ENCODE measurements at regions not wholly inside any gene's neighbourhood (a gene's known extent, or its start where the extent isn't known, plus 50 kb on each side); places are given as distances from the start of the nearest gene placed in this dataset.
"Not testable (repeated sequence)": the region's sequence is repeated elsewhere in the genome, so short reads cannot be mapped to it uniquely, and the experiment has no call there.

DNA sequence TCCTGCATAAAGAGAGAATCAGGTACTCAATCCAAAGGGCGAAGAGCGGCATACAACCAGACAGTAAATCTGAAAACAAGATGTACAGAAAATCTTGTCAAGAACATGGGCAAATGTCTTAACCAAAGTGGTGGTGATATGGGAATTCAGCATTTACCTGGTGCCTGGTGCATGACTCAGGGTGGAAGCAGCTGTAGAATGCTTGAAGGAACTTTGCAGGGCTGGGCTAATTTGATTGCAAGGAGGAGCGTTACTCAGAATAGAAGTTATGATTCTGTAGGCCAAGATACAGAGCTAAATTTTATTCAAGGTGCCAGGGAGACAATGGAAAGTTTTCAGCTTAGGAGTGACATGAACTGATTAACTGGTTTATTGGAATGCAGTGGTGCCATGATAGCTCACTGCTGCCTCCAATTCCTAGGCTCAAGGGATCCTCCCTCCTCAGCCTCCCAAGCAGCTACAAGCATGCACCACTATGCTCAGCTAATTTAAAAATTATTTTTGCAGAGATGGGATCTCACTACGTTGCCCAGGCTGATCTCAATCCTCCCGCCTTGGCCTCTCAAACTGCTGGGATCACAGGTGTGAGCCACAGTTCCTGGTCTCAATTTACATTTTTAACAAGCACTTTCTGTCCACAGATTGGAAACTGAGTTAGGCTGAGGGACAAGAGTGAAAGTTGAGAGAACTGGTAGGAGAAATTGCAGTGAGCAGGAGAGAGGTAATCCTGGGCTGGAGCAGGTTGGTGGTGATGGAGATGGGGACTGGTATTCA lies 91.5 kb upstream of the TBC1D5 start:
- no peaks in the 10 kb centered on the region for H3K4me1 Mint-ChIP-seq
- no peaks in the 10 kb centered on the region for H3K9me3 Mint-ChIP-seq
- DNase-seq: no peak
- no peak overlapping the region for H3K4me3 Mint-ChIP-seq
- CTCF ChIA-PET: interaction anchor here (0.6 kb wide), 1 partner anchor 27 kb away, joined by 3 read pairs; no protein-coding TSS in a partner anchor
- peaks cover 15% of the 10 kb centered on the region for H3K27me3 Mint-ChIP-seq
- no peaks in the 10 kb centered on the region for H3K36me3 Mint-ChIP-seq (ENCODE audit: low read depth)
- POLR2A ChIA-PET: no interaction called here
- no peak overlapping the region for H3K27ac Mint-ChIP-seq

DNA sequence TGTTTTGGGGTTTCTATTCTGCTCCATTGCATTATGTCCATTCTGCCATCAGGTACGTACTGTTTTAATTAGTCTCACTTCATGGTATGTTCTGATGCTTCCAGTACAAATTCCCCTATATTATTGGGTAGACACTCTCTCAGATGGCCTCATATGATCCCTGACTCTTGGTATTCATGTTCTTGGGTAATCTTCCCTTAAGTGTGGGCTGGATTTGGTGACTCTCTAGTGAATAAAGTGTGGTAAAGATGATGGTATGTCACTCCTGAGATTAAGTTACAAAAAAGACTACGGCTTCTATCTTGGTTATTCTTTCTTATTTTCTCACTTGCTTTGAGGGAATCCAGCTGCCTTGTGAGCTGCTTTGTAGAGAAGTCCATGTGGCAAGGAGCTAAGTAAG lies 89.6 kb upstream of the TBC1D5 start:
- no peak for DNase-seq
- H3K36me3 Mint-ChIP-seq (ENCODE audit: low read depth): no peaks in the 10 kb centered on the region
- H3K4me1 Mint-ChIP-seq: no peaks in the 10 kb centered on the region
- POLR2A ChIA-PET: no interaction called here
- no peaks in the 10 kb centered on the region for H3K9me3 Mint-ChIP-seq
- H3K4me3 Mint-ChIP-seq: no peak overlapping the region
- H3K27ac Mint-ChIP-seq: no peak overlapping the region
- CTCF ChIA-PET: interaction anchor here (2.1 kb wide), 1 partner anchor 9 kb away, joined by 12 read pairs; no protein-coding TSS in a partner anchor
- peaks cover 23% of the 10 kb centered on the region for H3K27me3 Mint-ChIP-seq

DNA sequence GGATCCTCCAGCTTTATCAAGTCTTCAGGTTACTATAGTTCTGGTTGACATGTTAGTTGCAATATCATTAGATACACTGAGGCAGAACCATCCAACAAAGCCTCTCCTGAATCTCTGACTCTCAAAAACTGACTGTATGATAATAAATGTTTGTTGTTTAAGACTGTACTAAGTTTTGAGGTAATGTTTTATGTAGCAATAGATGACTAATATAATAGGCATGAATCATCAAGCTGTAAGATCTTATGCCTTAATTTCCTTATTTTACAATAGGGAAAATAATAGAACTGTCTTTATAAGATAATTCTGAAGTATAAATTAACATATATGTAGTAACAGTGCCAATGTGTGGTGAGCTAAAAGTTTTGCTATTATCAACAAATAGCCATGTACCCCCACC lies 88.9 kb upstream of the TBC1D5 start:
- POLR2A ChIA-PET: no interaction called here

DNA sequence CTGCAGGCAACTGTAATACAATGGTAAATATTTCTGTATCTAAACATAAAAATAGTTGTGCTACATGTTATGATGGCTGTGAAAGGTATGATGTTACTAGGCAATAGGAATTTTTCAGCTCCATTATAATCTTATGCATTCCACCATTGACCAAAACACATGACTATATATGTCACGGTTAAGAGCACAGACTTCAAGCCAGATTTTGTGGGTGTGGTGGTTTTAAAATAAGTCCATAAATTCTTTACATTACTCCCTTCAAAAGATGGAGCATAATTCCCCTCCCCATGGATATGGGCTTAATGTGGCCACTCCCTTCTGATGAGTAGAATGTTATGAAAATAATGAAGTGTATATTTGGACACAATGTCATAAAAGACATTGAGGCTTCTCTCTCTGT lies 88.4 kb upstream of the TBC1D5 start:
- ChIA-PET CTCF (interaction anchor here (2.1 kb wide), 1 partner anchor 11 kb away, joined by 12 read pairs; no protein-coding TSS in a partner anchor), POLR2A (no interaction called here)

More for the DNA sequence above, 88.9 kb upstream of the TBC1D5 start:
- H3K4me3 Mint-ChIP-seq: no peak overlapping the region
- H3K27me3 Mint-ChIP-seq: peaks cover 29% of the 10 kb centered on the region
- CTCF ChIA-PET: interaction anchor here (2.1 kb wide), 1 partner anchor 10 kb away, joined by 12 read pairs; no protein-coding TSS in a partner anchor
- H3K36me3 Mint-ChIP-seq (ENCODE audit: low read depth): no peaks in the 10 kb centered on the region
- no peak overlapping the region for H3K27ac Mint-ChIP-seq
- DNase-seq: no peak
- no peaks in the 10 kb centered on the region for H3K9me3 Mint-ChIP-seq
- no peaks in the 10 kb centered on the region for H3K4me1 Mint-ChIP-seq

DNA sequence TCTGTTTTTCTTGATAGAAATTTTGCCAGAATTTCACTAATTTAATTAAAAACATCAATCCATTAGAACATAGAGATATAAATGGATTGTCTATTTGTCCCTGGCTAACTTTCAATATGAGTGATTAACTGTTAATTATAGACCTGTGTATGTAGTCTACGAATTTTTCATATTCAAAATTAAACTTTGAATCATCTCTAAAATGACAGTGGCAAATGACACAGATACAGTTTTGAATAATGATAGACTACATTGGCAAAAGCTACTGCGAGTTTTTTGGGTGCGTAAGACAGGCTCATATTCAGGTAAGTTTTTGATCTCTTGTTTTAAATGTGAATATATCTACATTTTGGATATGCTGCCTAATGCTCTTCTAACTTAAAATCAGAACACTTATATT lies 86.0 kb upstream of the TBC1D5 start:
- H3K4me3 Mint-ChIP-seq: no peak overlapping the region
- CTCF ChIA-PET: no interaction called here

More for the DNA sequence above, 88.4 kb upstream of the TBC1D5 start:
- no peaks in the 10 kb centered on the region for H3K4me1 Mint-ChIP-seq
- no peaks in the 10 kb centered on the region for H3K36me3 Mint-ChIP-seq (ENCODE audit: low read depth)
- H3K9me3 Mint-ChIP-seq: no peaks in the 10 kb centered on the region
- H3K4me3 Mint-ChIP-seq: no peak overlapping the region
- no peak for DNase-seq
- no peak overlapping the region for H3K27ac Mint-ChIP-seq
- peaks cover 30% of the 10 kb centered on the region for H3K27me3 Mint-ChIP-seq

DNA sequence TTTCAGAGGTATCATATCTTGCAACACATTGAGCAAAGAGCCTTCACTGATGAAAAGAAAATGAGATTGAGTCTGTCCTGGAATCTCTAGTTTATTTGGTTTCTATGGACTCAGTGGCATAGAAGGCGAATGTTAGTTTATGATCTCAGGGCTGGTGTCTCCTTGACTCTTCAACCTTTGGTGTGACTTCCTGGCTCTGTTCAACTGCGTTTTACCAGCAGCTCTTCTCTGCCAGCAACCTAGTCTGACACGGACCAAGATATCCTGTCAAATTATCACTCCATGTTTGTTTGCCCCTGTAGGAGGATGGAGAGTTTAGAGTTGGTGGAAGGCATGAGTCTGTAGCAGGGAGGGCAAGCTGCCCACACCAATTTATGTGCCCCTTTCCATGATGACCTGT lies 82.9 kb upstream of the TBC1D5 start:
- Mint-ChIP-seq H3K4me1 (no peaks in the 10 kb centered on the region), H3K27me3 (peaks cover 37% of the 10 kb centered on the region), H3K9me3 (no peaks in the 10 kb centered on the region), H3K27ac (no peak overlapping the region), H3K36me3 (ENCODE audit: low read depth) (no peaks in the 10 kb centered on the region), H3K4me3 (no peak overlapping the region)
- CTCF ChIA-PET: interaction anchor here (1.3 kb wide), 1 partner anchor 16 kb away, joined by 3 read pairs; no protein-coding TSS in a partner anchor
- POLR2A ChIA-PET: no interaction called here
- DNase-seq: no peak

More for the DNA sequence above, 86.0 kb upstream of the TBC1D5 start:
- no peaks in the 10 kb centered on the region for H3K9me3 Mint-ChIP-seq
- H3K27me3 Mint-ChIP-seq: peaks cover 34% of the 10 kb centered on the region
- POLR2A ChIA-PET: no interaction called here
- no peaks in the 10 kb centered on the region for H3K36me3 Mint-ChIP-seq (ENCODE audit: low read depth)
- no peak overlapping the region for H3K27ac Mint-ChIP-seq
- H3K4me1 Mint-ChIP-seq: no peaks in the 10 kb centered on the region
- DNase-seq: no peak

DNA sequence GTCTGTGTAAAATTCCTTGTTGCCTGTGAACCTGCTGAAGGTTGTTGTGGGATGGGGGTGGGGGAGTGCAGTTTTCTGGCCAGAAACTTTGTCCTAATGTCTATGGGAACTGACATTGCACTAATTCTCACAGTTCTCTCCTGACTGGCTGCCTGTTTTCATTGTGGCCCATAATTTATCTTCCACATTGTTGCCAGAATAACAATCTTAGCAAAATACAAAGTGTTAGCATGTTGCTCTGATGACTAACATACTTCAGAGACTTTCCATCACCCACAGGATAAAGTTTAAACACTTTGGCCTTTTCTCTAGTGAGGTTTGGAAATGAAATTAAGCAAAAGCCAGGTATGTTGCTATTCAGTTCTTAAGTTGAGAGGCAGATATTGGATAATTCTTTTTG lies 81.4 kb upstream of the TBC1D5 start:
- no peak for DNase-seq
- POLR2A ChIA-PET: no interaction called here
- no peak overlapping the region for H3K27ac Mint-ChIP-seq
- H3K9me3 Mint-ChIP-seq: no peaks in the 10 kb centered on the region
- H3K4me1 Mint-ChIP-seq: no peaks in the 10 kb centered on the region
- H3K27me3 Mint-ChIP-seq: peaks cover 34% of the 10 kb centered on the region
- CTCF ChIA-PET: no interaction called here
- no peak overlapping the region for H3K4me3 Mint-ChIP-seq
- H3K36me3 Mint-ChIP-seq (ENCODE audit: low read depth): no peaks in the 10 kb centered on the region

DNA sequence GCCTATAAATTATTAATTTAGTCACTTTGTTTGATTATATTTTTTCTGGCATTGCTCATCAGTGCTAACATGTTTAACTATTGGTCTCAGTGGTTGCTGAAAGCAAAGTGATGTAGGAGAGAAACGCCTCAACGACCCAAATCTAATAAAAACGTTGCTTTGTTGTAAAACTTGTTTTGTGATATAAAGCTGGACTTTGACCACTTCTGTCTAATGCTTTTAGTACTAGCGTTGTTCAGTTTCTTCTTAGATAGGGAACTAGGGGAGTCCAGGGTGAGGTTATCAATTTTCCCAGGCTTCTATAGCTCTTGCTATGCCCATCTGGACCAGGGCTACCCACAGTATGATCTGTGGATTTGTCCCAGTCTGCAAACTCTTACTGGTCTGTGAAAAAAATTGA lies 80.6 kb upstream of the TBC1D5 start:
- ChIA-PET POLR2A (no interaction called here), CTCF (no interaction called here)
- no peak overlapping the region for H3K4me3 Mint-ChIP-seq
- H3K27ac Mint-ChIP-seq: no peak overlapping the region
- peaks cover 29% of the 10 kb centered on the region for H3K27me3 Mint-ChIP-seq
- H3K4me1 Mint-ChIP-seq: no peaks in the 10 kb centered on the region
- no peaks in the 10 kb centered on the region for H3K9me3 Mint-ChIP-seq
- no peak for DNase-seq
- H3K36me3 Mint-ChIP-seq (ENCODE audit: low read depth): no peaks in the 10 kb centered on the region

DNA sequence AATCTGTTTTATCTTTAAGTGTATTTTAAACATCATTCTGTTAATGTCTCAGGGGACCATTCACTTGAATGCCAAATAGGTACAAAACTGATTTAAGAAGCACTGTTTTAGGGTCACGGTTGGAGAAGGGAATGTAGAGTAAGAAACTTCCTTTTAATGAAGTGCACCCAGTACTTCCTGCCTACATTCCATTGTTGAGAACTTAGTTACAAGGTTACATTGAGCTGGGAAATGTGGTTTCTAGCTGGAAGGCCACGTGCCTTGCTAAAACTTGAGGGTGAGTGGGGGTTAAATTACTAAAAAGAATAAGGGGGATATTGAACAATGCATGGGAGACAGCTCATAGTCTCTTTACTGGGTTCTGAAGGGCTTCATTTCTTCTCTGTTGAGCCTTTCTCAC lies 78.3 kb upstream of the TBC1D5 start:
- Mint-ChIP-seq H3K4me1 (no peaks in the 10 kb centered on the region), H3K4me3 (no peak overlapping the region), H3K36me3 (ENCODE audit: low read depth) (no peaks in the 10 kb centered on the region), H3K27me3 (peaks cover 17% of the 10 kb centered on the region), H3K27ac (no peak overlapping the region), H3K9me3 (no peaks in the 10 kb centered on the region)
- ChIA-PET CTCF (no interaction called here), POLR2A (no interaction called here)
- no peak for DNase-seq

DNA sequence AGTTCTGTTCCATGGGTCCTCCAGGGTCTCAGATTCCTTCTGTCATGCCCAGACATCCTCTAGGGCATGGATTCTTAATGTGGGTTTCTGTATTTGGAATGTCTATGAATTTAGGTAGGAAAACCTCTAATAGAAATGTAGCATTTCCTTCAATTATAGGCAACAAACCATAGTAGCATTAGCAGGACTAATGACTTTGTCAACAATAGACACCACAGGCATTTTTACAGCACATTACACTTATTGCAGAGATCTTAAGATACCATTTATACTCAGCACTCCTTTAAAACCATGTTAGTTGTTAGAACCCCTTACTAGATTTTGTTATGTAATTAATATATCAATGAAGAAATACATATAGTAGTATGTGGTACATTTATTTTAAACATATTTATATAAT lies 77.8 kb upstream of the TBC1D5 start:
- Mint-ChIP-seq H3K27ac (no peak overlapping the region), H3K36me3 (ENCODE audit: low read depth) (no peaks in the 10 kb centered on the region), H3K27me3 (peaks cover 13% of the 10 kb centered on the region), H3K9me3 (no peaks in the 10 kb centered on the region), H3K4me3 (no peak overlapping the region), H3K4me1 (no peaks in the 10 kb centered on the region)
- CTCF ChIA-PET: no interaction called here
- DNase-seq: no peak
- POLR2A ChIA-PET: no interaction called here

DNA sequence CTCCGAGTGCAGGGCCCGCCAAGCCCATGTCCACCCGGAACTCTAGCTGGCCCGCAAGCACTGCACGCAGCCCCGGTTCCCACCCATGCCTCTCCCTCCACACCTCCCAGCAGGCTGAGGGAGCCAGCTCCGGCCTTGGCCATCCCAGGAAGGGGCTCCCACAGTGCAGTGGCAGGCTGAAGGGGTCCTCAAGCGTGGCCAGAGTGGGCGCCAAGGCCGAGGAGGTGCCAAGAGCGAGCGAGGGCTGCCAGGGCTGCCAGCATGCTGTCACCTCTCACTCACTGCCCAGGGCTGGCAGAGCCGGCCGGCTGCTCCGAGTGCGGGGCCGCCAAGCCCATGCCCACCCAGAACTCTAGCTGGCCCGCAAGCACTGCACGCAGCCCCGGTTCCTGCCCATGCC lies 75.5 kb upstream of the TBC1D5 start:
- H3K9me3 Mint-ChIP-seq; H3K4me3 Mint-ChIP-seq; H3K4me1 Mint-ChIP-seq; CTCF ChIA-PET; H3K36me3 Mint-ChIP-seq (ENCODE audit: low read depth); DNase-seq; POLR2A ChIA-PET; H3K27ac Mint-ChIP-seq; H3K27me3 Mint-ChIP-seq: not testable (repeated sequence)

DNA sequence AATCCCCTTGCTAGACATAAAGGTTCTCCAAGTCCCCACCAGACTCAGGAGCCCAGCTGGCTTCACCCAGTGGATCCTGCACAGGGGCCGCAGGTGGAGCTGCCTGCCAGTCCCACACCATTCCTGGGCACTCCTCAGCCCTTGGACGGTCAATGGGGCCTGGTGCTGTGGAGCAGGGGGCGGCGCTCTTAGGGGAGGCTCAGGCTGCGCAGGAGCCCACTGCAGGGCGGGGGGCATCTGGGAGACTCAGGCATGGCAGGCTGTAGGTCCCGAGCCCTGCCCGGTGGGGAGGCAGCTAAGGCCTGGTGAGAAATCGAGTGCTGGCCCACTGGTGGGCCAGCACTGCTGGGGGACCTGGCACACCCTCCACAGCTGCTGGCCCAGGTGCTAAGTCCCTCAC lies 75.1 kb upstream of the TBC1D5 start:
- Mint-ChIP-seq H3K36me3 (ENCODE audit: low read depth) (no peaks in the 10 kb centered on the region), H3K27me3 (peaks cover 8% of the 10 kb centered on the region), H3K9me3 (no peaks in the 10 kb centered on the region), H3K4me1 (peaks cover under 1% of the 10 kb centered on the region), H3K27ac (no peak overlapping the region), H3K4me3 (no peak overlapping the region)
- DNase-seq: no peak
- ChIA-PET POLR2A (no interaction called here), CTCF (interaction anchor here (0.6 kb wide), 1 partner anchor 989 kb away, joined by 4 read pairs; no protein-coding TSS in a partner anchor)

DNA sequence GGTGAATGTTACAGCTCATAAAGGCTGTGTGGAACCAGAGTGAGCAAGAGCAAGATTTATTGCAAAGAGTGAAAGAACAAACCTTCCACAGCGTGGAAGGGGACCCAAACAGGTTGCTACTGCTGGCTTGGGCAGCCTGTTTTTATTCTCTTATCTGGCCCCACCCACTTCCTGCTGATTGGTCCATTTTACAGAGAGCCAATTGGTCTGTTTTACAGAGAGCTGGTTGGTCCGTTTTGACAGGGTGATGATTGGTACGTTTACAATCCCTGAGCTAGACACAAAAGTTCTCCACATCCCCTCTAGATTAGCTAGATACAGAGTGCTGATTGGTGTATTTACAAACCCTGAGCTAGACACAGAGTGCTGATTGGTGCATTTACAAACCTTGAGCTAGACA lies 74.4 kb upstream of the TBC1D5 start:
- H3K9me3 Mint-ChIP-seq; DNase-seq; H3K4me1 Mint-ChIP-seq; H3K4me3 Mint-ChIP-seq; H3K36me3 Mint-ChIP-seq (ENCODE audit: low read depth); H3K27me3 Mint-ChIP-seq; H3K27ac Mint-ChIP-seq: not testable (repeated sequence)
- POLR2A ChIA-PET: interaction anchor here (0.6 kb wide), 1 partner anchor 39 kb away, joined by 6 read pairs; no protein-coding TSS in a partner anchor
- CTCF ChIA-PET: interaction anchor here (0.6 kb wide), 1 partner anchor 989 kb away, joined by 4 read pairs; no protein-coding TSS in a partner anchor

DNA sequence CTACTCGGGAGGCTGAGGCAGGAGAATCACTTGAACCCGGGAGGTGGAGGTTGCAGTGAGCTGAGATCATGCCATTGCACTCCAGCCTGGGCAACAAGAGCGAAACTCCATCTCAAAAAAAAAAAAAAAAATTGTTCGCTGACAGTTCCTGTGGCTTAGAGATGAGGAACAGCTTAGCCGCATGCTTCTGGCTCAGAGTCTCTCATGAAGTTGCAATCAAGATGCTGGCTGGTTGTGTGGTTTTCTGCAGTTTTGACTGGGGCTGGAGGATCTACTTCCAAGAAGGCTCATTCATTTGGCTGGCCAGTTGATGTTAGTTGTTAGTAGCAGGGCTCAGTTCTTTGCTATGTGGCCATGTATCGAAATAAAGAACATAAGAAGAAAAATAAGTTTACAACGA lies 69.9 kb upstream of the TBC1D5 start:
- H3K36me3 Mint-ChIP-seq (ENCODE audit: low read depth); POLR2A ChIA-PET; H3K9me3 Mint-ChIP-seq; H3K27ac Mint-ChIP-seq; H3K4me3 Mint-ChIP-seq; DNase-seq: not testable (repeated sequence)
- Mint-ChIP-seq H3K27me3 (peaks cover 15% of the 10 kb centered on the region), H3K4me1 (peaks cover 15% of the 10 kb centered on the region)
- CTCF ChIA-PET: interaction anchor here (0.6 kb wide), 1 partner anchor 33 kb away, joined by 3 read pairs; no protein-coding TSS in a partner anchor
